SH-SY5Y (cell line): ENCODE measurements at regions not wholly inside any gene's neighbourhood (a gene's known extent, or its start where the extent isn't known, plus 50 kb on each side); places are given as distances from the start of the nearest gene placed in this dataset.
A peak's percentile ranks its signal among the peaks of the same experiment; 100 is the strongest.

Experiments used
- GATA2 ChIP-seq: IDR thresholded peaks from 2 replicates; pipeline ENCODE4 v1.6.1; 2011; ENCODE audit warnings: mild to moderate bottlenecking, low read depth, low read length
- GATA3 ChIP-seq: IDR thresholded peaks from 2 replicates; pipeline ENCODE4 v1.6.1; 2011; ENCODE audit warnings: low read depth, mild to moderate bottlenecking, low read length, moderate library complexity

GRCh38 chr2:23050388-23050787 is 334.6 kb upstream of the KLHL29 start:
- peak; percentile 83 for TF ChIP-seq GATA2
- peak; percentile 83 for TF ChIP-seq GATA3

GRCh38 chr2:23053601-23054000 is 331.4 kb upstream of the KLHL29 start:
- no peak for TF ChIP-seq GATA2
- no peak for TF ChIP-seq GATA3

DNA sequence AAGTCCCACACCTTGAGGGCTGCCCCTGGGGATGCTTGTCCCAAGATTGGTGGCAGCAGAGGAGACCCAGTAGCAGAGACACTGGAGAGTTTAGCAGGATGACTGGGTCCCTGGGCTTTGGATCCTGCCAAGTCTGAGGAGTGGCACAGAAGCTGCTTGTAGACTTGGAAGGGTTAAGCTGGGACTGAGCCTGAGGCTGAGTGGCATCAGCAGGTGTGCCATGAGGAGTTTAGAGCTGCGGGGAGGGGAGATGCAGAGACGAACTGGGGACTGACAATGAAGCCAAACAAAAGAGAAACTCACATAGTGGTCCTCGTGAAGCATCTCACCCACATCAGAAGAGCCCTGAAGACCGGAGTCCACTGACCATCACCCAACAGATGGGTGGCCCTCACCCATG is 329.7 kb upstream of the KLHL29 start:
- TF ChIP-seq GATA3, result no peak
- TF ChIP-seq GATA2, result no peak

DNA sequence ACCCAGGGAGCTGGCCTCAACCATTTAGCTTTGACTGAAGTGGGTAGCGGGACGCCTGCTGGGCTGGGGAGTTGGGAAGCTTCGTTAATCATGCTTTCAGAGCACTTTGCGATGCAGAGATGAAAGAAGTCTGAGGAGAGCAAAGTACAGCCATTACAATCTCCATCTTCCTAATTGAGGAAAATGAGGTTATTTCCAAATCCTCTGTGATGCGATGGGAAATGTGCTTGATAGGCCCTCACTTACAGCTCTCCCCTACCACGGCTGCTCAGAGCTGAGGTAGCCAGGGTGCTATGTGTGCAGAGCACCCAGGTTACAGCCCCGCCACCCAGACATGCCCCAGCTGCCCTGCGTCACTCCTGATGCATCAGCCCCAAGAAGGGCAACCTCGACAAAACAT is 326.5 kb upstream of the KLHL29 start:
- TF ChIP-seq GATA3 (no peak), GATA2 (no peak)

- TF ChIP-seq GATA3 (no peak), GATA2 (no peak)
Measured at GRCh38 chr2:23065210-23065609, 319.8 kb upstream of the KLHL29 start.

DNA sequence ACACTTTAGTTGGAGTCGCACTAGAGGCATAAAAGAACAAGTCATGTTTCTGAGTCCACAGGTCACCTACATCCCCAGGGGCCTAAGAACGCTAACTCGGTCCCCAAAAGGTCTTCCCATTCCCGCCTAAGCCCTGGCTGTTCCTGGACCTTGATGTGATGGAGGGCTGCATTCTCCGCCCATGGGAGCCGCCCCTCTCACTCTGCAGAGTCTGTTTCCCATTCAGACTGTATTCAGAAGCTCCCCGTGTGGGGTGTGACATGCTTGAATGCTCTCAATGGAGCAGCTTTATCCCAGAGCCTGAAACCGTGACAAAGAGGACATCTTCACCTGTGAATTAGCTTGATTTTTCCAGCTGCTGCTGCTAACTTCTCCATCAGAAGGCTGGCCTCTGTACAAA is 319.0 kb upstream of the KLHL29 start:
- no peak for TF ChIP-seq GATA3
- TF ChIP-seq GATA2, result no peak

- TF ChIP-seq GATA3, result no peak
- no peak for TF ChIP-seq GATA2
Measured at GRCh38 chr2:23066686-23067085, 318.3 kb upstream of the KLHL29 start.

DNA sequence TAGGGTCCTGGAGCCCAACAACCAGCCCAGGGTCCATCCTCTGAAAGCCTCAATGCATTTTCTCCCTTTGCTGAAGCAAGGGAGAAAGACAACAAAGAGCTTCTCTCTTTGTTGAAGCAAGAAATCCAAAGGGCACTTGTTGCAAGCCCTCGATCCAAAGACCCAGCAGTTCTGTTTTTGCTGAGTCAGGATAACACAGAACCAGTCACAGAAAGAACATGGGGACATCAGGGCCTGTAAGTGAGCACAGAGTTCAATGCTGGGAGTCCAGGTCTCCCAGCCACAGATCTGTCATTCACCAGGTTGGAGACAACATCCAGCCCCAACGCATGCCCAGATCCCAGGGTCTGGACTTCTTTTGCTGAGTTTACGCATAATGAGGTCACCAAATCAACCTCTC is 315.8 kb upstream of the KLHL29 start:
- no peak for TF ChIP-seq GATA3
- TF ChIP-seq GATA2, result no peak

DNA sequence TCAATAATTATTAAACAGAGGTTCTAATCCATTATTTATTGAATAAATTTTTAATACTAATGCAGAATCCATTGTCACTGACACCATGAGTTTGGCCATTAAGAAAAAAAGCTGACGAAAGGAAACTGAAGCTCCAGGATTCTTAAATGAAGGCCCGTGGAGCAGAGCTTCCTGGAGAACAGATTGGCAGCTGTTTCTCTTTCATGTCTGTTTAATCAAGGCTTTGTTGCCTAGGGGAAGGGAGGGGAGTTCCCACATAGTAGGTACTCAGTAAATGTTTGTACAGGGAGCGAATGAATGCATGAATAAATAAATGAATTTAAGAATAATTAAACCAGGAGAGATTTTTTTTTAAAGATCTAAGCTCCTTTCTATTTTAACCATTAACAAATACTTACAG is 315.1 kb upstream of the KLHL29 start:
- no peak for TF ChIP-seq GATA2

DNA sequence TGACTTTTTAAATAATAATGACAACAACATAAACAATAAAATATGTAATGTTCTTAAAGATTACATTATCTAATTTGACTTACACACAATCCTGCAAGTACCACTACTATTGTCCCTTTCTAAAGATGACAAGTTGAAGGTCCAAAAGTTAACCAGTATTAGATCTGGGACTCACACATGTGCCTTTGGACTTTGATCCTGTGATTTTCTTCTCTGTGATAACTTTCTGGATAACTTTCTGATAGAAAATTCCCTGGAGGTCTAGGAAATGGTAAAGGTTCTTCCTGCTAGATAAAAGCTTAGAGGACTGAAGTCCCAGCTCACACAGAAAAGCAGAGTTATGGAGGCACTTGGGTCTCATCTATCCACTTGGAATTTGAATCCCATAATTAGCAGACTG is 311.9 kb upstream of the KLHL29 start:
- TF ChIP-seq GATA3 (no peak), GATA2 (no peak)

- TF ChIP-seq GATA2 (no peak), GATA3 (no peak)
Measured at GRCh38 chr2:23073671-23074070, 311.3 kb upstream of the KLHL29 start.

GRCh38 chr2:23077596-23077995 is 307.4 kb upstream of the KLHL29 start:
- no peak for TF ChIP-seq GATA2
- TF ChIP-seq GATA3, result no peak

GRCh38 chr2:23078784-23079434 is 306.1 kb upstream of the KLHL29 start:
- TF ChIP-seq GATA3 (no peak), GATA2 (no peak)

- no peak for TF ChIP-seq GATA3
- no peak for TF ChIP-seq GATA2
Measured at GRCh38 chr2:23083966-23084365, 301.0 kb upstream of the KLHL29 start.

DNA sequence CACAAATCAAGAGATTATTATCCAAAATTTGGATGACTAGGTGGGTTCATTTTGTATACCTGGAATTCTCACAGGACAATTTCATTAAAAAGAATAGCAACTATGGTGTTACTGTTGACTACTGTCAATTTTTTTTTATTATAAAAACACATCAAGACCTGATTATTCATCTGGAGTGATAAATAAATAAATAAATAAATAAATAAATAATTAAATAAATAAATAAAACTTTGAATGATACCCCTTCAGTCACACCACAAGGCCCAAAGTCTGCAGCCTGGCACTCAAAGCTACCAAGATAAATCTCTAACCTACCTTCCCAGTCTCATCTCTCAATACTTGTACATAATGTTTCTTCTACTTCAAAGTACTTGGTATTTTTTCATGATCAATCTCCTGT is 294.0 kb upstream of the KLHL29 start:
- no peak for TF ChIP-seq GATA3
- TF ChIP-seq GATA2, result no peak

DNA sequence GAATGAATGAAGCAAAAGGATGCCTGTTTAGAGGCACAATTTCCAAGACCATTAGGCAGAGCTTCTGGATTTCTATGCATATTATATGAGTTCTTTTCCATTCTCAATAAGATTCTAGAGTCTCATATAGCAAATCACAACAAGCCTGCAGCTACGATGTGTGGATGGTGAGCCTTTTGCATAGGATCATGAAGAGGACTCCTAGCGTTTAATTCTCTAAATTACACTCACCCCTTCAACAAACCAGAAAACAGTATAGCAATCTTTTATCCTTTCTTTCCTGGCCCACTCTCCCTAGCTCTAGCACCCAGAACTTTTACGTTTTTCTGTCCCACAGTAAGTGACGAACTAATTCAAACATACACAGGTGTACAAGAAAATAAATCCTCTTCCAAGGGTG is 293.1 kb upstream of the KLHL29 start:
- no peak for TF ChIP-seq GATA2
- no peak for TF ChIP-seq GATA3

DNA sequence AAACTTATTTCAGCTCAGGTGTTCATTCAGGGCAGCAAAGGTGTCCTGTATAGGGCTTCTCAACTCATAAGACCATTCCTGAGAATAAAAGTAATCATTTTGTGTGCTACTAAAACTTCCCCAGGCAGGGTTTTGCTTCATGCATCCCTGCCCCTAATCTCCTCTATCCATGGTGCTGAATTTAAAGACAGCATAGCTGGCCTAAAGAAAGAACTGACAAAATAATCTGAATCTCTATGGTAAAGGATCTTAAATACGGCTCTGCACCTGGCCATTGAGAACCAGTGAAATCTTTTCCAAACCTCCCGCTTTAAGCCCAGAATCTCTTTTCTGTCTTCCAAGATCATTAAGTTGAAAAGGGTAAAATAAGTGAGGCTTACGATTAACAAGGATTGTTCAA is 292.1 kb upstream of the KLHL29 start:
- TF ChIP-seq GATA2 (no peak), GATA3 (no peak)

GRCh38 chr2:23093513-23093912 is 291.5 kb upstream of the KLHL29 start:
- TF ChIP-seq GATA3, result no peak
- no peak for TF ChIP-seq GATA2
